MG63 (cell line): ENCODE measurements at regions not wholly inside any gene's neighbourhood (a gene's known extent, or its start where the extent isn't known, plus 50 kb on each side); places are given as distances from the start of the nearest gene placed in this dataset.

Experiments used
- DNase-seq: peaks from one replicate; pipeline ENCODE4 v3.0.0-alpha.2; 2020
- H3K27me3 ChIP-seq: fragments of 250-450 bp; sonication (Bioruptor Pico); 2 replicates; pipeline ENCODE4 v1.5.1; 2020; ENCODE audit warnings: mild to moderate bottlenecking, moderate library complexity
- H3K36me3 ChIP-seq: fragments of 250-450 bp; sonication (Bioruptor Pico); 2 replicates; pipeline ENCODE4 v1.5.1; 2020; ENCODE audit warnings: mild to moderate bottlenecking, moderate library complexity
- H3K4me3 ChIP-seq: fragments of 250-450 bp; sonication (Bioruptor Pico); 2 replicates; pipeline ENCODE4 v1.5.1; 2020; ENCODE audit warnings: mild to moderate bottlenecking, moderate library complexity
- H3K9me3 ChIP-seq: fragments of 250-450 bp; sonication (Bioruptor Pico); 2 replicates; pipeline ENCODE4 v1.5.1; 2020; ENCODE audit warnings: mild to moderate bottlenecking, moderate library complexity

GRCh38 chr20:56860413-56860812, 231.3 kb downstream of the TFAP2C start:
- H3K27me3 ChIP-seq, result no peaks in the 10 kb centered on the region
- no peak for DNase-seq
- no peaks in the 10 kb centered on the region for H3K36me3 ChIP-seq
- H3K4me3 ChIP-seq, result no peak overlapping the region
- no peaks in the 10 kb centered on the region for H3K9me3 ChIP-seq

- no peaks in the 10 kb centered on the region for H3K36me3 ChIP-seq
- H3K27me3 ChIP-seq, result no peaks in the 10 kb centered on the region
- DNase-seq, result no peak
- no peak overlapping the region for H3K4me3 ChIP-seq
- H3K9me3 ChIP-seq, result no peaks in the 10 kb centered on the region
These were observed 232.5 kb downstream of the TFAP2C start for GRCh38 chr20:56861590-56861989.

- peak; percentile 18 for DNase-seq
- Histone ChIP-seq H3K27me3 (no peaks in the 10 kb centered on the region), H3K36me3 (no peaks in the 10 kb centered on the region), H3K4me3 (no peak overlapping the region), H3K9me3 (0 out of 2 replicates have a peak, but pooled peaks cover 4% of the 10 kb centered on the region)
These were observed 235.9 kb downstream of the TFAP2C start for GRCh38 chr20:56865055-56865454.

GRCh38 chr20:56867128-56867527, 238.0 kb downstream of the TFAP2C start:
- no peaks in the 10 kb centered on the region for H3K36me3 ChIP-seq
- no peaks in the 10 kb centered on the region for H3K27me3 ChIP-seq
- H3K9me3 ChIP-seq, result 0 out of 2 replicates have a peak, but pooled peaks cover 4% of the 10 kb centered on the region
- DNase-seq, result no peak
- no peak overlapping the region for H3K4me3 ChIP-seq

GRCh38 chr20:56868746-56869145, 239.6 kb downstream of the TFAP2C start:
- Histone ChIP-seq H3K9me3 (0 out of 2 replicates have a peak, but pooled peaks cover 4% of the 10 kb centered on the region), H3K27me3 (no peaks in the 10 kb centered on the region), H3K36me3 (no peaks in the 10 kb centered on the region), H3K4me3 (no peak overlapping the region)
- no peak for DNase-seq

- Histone ChIP-seq H3K36me3 (no peaks in the 10 kb centered on the region), H3K9me3 (peaks cover 4% of the 10 kb centered on the region; the same call in 1 of the 2 replicates), H3K4me3 (no peak overlapping the region), H3K27me3 (no peaks in the 10 kb centered on the region)
- DNase-seq, result no peak
These were observed 241.2 kb downstream of the TFAP2C start for GRCh38 chr20:56870271-56870670.

GRCh38 chr20:56871691-56872090, 242.6 kb downstream of the TFAP2C start:
- Histone ChIP-seq H3K36me3 (no peaks in the 10 kb centered on the region), H3K9me3 (peaks cover 12% of the 10 kb centered on the region), H3K27me3 (no peaks in the 10 kb centered on the region), H3K4me3 (no peak overlapping the region)
- DNase-seq, result no peak

GRCh38 chr20:56872620-56873458, 243.7 kb downstream of the TFAP2C start:
- DNase-seq, result no peak
- Histone ChIP-seq H3K4me3 (no peak overlapping the region), H3K27me3 (no peaks in the 10 kb centered on the region), H3K36me3 (no peaks in the 10 kb centered on the region), H3K9me3 (peaks cover 12% of the 10 kb centered on the region)

GRCh38 chr20:56873836-56874235, 244.7 kb downstream of the TFAP2C start:
- H3K4me3 ChIP-seq, result no peak overlapping the region
- peaks cover 8% of the 10 kb centered on the region for H3K9me3 ChIP-seq
- DNase-seq, result no peak
- no peaks in the 10 kb centered on the region for H3K36me3 ChIP-seq
- no peaks in the 10 kb centered on the region for H3K27me3 ChIP-seq

- no peak overlapping the region for H3K4me3 ChIP-seq
- H3K27me3 ChIP-seq, result no peaks in the 10 kb centered on the region
- no peaks in the 10 kb centered on the region for H3K36me3 ChIP-seq
- peaks cover 8% of the 10 kb centered on the region for H3K9me3 ChIP-seq
- DNase-seq, result peak; percentile 78
These were observed 246.1 kb downstream of the TFAP2C start for GRCh38 chr20:56875052-56875659.

- no peak overlapping the region for H3K4me3 ChIP-seq
- no peaks in the 10 kb centered on the region for H3K27me3 ChIP-seq
- no peak for DNase-seq
- peaks cover 8% of the 10 kb centered on the region for H3K9me3 ChIP-seq
- H3K36me3 ChIP-seq, result no peaks in the 10 kb centered on the region
These were observed 246.7 kb downstream of the TFAP2C start for GRCh38 chr20:56875803-56876202.

- Histone ChIP-seq H3K36me3 (no peaks in the 10 kb centered on the region), H3K4me3 (no peak overlapping the region), H3K27me3 (no peaks in the 10 kb centered on the region), H3K9me3 (no peaks in the 10 kb centered on the region)
- no peak for DNase-seq
These were observed 256.4 kb downstream of the TFAP2C start for GRCh38 chr20:56885521-56885920.

GRCh38 chr20:56890011-56890410, 260.9 kb downstream of the TFAP2C start:
- Histone ChIP-seq H3K27me3 (no peaks in the 10 kb centered on the region), H3K36me3 (no peaks in the 10 kb centered on the region), H3K9me3 (no peaks in the 10 kb centered on the region), H3K4me3 (no peak overlapping the region)
- DNase-seq, result no peak

GRCh38 chr20:56893226-56893917, 264.3 kb downstream of the TFAP2C start:
- Histone ChIP-seq H3K4me3 (no peak overlapping the region), H3K9me3 (no peaks in the 10 kb centered on the region), H3K27me3 (no peaks in the 10 kb centered on the region), H3K36me3 (no peaks in the 10 kb centered on the region)
- peak; percentile 26 for DNase-seq

- no peak overlapping the region for H3K4me3 ChIP-seq
- no peak for DNase-seq
- H3K36me3 ChIP-seq, result no peaks in the 10 kb centered on the region
- H3K27me3 ChIP-seq, result no peaks in the 10 kb centered on the region
- 0 out of 2 replicates have a peak, but pooled peaks cover 3% of the 10 kb centered on the region for H3K9me3 ChIP-seq
These were observed 267.3 kb downstream of the TFAP2C start for GRCh38 chr20:56896447-56896846.

GRCh38 chr20:56897318-56897957, 268.3 kb downstream of the TFAP2C start:
- 0 out of 2 replicates have a peak, but pooled peaks cover 3% of the 10 kb centered on the region for H3K9me3 ChIP-seq
- no peak overlapping the region for H3K4me3 ChIP-seq
- no peaks in the 10 kb centered on the region for H3K27me3 ChIP-seq
- no peak for DNase-seq
- H3K36me3 ChIP-seq, result no peaks in the 10 kb centered on the region

- Histone ChIP-seq H3K36me3 (no peaks in the 10 kb centered on the region), H3K9me3 (0 out of 2 replicates have a peak, but pooled peaks cover 3% of the 10 kb centered on the region), H3K4me3 (no peak overlapping the region), H3K27me3 (no peaks in the 10 kb centered on the region)
- no peak for DNase-seq
These were observed 268.8 kb downstream of the TFAP2C start for GRCh38 chr20:56897958-56898349.
